AG08396 (cell line): ENCODE measurements at regions not wholly inside any gene's neighbourhood (a gene's known extent, or its start where the extent isn't known, plus 50 kb on each side); places are given as distances from the start of the nearest gene placed in this dataset.
"Not testable (repeated sequence)": the region's sequence is repeated elsewhere in the genome, so short reads cannot be mapped to it uniquely, and the experiment has no call there.

Source experiments
- DNase-seq: peaks from one replicate; pipeline ENCODE4 v3.0.0; 2012; ENCODE audit warnings: low spot score, mixed read lengths

- DNase-seq: no peak
Measured at GRCh38 chr13:33662392-33662791, 155.6 kb upstream of the RFC3 start.

GRCh38 chr13:33665626-33666175, 152.2 kb upstream of the RFC3 start:
- DNase-seq: no peak

GRCh38 chr13:33671560-33671959, 146.4 kb upstream of the RFC3 start:
- DNase-seq: no peak

GRCh38 chr13:33672022-33672421, 145.9 kb upstream of the RFC3 start:
- DNase-seq: not testable (repeated sequence)

- peak; percentile 69 for DNase-seq
Measured at GRCh38 chr13:33676045-33676989, 141.6 kb upstream of the RFC3 start.

GRCh38 chr13:33677215-33677614, 140.7 kb upstream of the RFC3 start:
- no peak for DNase-seq

GRCh38 chr13:33678084-33678483, 139.9 kb upstream of the RFC3 start:
- DNase-seq: no peak

GRCh38 chr13:33678906-33679657, 138.9 kb upstream of the RFC3 start:
- DNase-seq: no peak

- no peak for DNase-seq
Measured at GRCh38 chr13:33679658-33680012, 138.3 kb upstream of the RFC3 start.

- DNase-seq: no peak
Measured at GRCh38 chr13:33682020-33682564, 135.9 kb upstream of the RFC3 start.

- not testable (repeated sequence) for DNase-seq
Measured at GRCh38 chr13:33682646-33683045, 135.3 kb upstream of the RFC3 start.

GRCh38 chr13:33683376-33683775, 134.6 kb upstream of the RFC3 start:
- DNase-seq: no peak

GRCh38 chr13:33684874-33685273, 133.1 kb upstream of the RFC3 start:
- no peak for DNase-seq

- DNase-seq: no peak
Measured at GRCh38 chr13:33686772-33687480, 131.0 kb upstream of the RFC3 start.

- DNase-seq: no peak
Measured at GRCh38 chr13:33690354-33690753, 127.6 kb upstream of the RFC3 start.

- no peak for DNase-seq
Measured at GRCh38 chr13:33691980-33692379, 126.0 kb upstream of the RFC3 start.

GRCh38 chr13:33692531-33692930, 125.4 kb upstream of the RFC3 start:
- DNase-seq: no peak

GRCh38 chr13:33694546-33694945, 123.4 kb upstream of the RFC3 start:
- DNase-seq: no peak

GRCh38 chr13:33696530-33696929, 121.4 kb upstream of the RFC3 start:
- DNase-seq: no peak

GRCh38 chr13:33697926-33698325, 120.0 kb upstream of the RFC3 start:
- DNase-seq: no peak

GRCh38 chr13:33707449-33707848, 110.5 kb upstream of the RFC3 start:
- no peak for DNase-seq

- no peak for DNase-seq
Measured at GRCh38 chr13:33710924-33711323, 107.0 kb upstream of the RFC3 start.
